ENCODE measurements at regions not wholly inside any gene's neighbourhood (a gene's known extent, or its start where the extent isn't known, plus 50 kb on each side); places are given as distances from the start of the nearest gene placed in this dataset.

- peak; percentile 29 for DNase-seq (ENCODE audit: extremely low read depth, low read depth)
- no peak for TF ChIP-seq CTCF (IDR thresholded peaks at IDR 0.05; ENCODE audit: low read depth, low read length)
Measured at GRCh38 chr4:137649711-137650450, 117.6 kb upstream of the PCDH18 start.

DNA sequence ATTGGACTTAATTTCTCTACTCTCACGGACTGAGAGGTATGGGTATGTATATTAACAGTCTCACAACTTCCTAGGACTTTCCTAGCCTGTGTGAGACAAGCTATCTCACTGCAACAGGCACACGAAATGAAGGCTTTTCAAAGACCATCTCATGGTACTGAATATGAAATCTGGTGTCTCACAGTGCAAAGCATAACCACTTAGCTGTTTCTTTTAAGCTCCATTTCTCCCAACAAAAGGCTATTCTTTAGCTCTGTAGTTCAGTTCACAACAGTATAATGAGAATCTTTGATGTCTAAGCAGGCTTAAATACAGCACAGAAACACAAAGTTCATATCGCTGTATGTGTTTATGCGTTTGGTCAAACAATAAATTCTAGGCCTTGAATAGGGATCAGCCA lies 116.2 kb upstream of the PCDH18 start:
- no peak for TF ChIP-seq CTCF (IDR thresholded peaks at IDR 0.05; ENCODE audit: low read depth, low read length)

GRCh38 chr4:137647375-137647774 lies 115.1 kb upstream of the PCDH18 start:
- no peak for TF ChIP-seq CTCF (IDR thresholded peaks at IDR 0.05; ENCODE audit: low read depth, low read length)
- no peak for DNase-seq (ENCODE audit: extremely low read depth, low read depth)

More for the DNA sequence above, 116.2 kb upstream of the PCDH18 start:
- no peak for DNase-seq (ENCODE audit: extremely low read depth, low read depth)

DNA sequence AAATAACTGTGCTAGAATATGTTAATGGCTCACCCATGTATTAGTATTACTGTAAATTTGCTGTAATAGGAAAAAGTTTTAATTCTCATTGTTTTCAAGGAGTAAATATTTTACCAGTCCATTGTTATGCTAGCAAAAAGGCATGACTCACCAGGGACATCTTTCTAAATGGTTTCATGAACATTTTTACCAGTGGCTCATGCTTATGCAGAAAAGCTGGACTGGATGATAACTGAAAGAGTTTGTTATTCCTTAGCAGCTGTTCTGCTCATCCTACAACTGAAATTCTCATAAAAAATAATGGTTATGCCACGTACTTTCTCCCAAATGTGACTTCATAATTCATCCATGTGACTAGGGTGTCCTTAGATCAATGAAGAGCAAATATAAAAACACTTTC lies 111.9 kb upstream of the PCDH18 start:
- no peak for DNase-seq (ENCODE audit: extremely low read depth, low read depth)
- no peak for TF ChIP-seq CTCF (IDR thresholded peaks at IDR 0.05; ENCODE audit: low read depth, low read length)

DNA sequence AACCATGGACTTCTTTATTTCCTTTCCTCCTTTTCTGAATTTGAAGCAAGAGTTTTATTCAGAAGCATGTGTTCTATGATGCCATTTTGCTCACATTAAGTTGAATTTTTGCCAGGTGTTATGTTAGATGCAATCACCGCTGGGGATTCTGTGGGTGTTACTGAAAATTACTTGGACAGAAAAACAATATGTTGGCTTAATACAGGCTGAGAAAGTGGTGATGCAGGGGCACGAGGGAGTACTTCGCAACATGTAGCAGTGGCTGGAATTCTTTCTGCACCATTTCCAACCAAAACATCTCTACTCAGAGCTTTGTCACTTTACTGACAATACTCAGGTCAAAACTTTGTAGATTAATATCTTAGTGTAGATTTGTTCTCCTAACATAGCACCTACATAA lies 109.2 kb upstream of the PCDH18 start:
- TF ChIP-seq CTCF (IDR thresholded peaks at IDR 0.05; ENCODE audit: low read depth, low read length): no peak
- DNase-seq (ENCODE audit: extremely low read depth, low read depth): no peak

- TF ChIP-seq CTCF (IDR thresholded peaks at IDR 0.05; ENCODE audit: low read depth, low read length): no peak
Measured at GRCh38 chr4:137640838-137641158, 108.5 kb upstream of the PCDH18 start.

DNA sequence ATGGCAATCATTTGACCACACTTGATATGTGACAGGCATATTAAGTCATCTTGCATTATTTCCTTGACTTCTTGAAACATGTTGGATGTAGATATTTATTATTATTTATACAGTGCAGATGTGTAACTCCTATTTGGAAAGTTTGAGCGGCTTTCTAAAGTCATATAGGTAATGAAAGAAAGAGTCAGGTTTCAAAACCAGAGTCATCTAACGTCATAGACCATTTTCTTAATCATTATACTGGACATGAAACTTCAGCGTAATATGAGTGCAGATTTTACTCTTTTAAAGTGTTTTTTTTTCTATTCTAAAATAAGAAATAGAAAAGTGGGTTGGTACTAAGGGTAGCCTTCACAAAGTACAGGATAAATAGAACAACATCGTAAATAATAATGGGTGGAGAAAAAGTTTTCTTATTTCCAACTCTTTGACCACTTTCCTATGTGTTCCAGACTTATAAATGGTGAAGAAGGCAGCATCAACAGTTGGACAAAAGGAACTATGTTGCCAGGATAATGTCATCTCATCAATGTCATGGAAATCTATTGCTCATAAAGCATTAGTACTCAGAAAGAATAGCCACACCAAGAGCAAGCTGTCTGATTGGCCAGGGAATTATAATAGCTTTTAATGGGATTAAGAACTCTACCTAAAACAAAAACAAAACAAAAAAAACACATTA lies 108.0 kb upstream of the PCDH18 start:
- TF ChIP-seq CTCF (IDR thresholded peaks at IDR 0.05; ENCODE audit: low read depth, low read length): no peak
- DNase-seq (ENCODE audit: extremely low read depth, low read depth): no peak

More at GRCh38 chr4:137640838-137641158, 108.5 kb upstream of the PCDH18 start:
- no peak for DNase-seq (ENCODE audit: extremely low read depth, low read depth)
